Stimulated activated CD4-positive, alpha-beta T cell treated with anti-CD3 and anti-CD28 coated beads, Interleukin-15, amount 100 ng/mL, for 24 hours (primary cell): ENCODE measurements at regions not wholly inside any gene's neighbourhood (a gene's known extent, or its start where the extent isn't known, plus 50 kb on each side); places are given as distances from the start of the nearest gene placed in this dataset.

Source experiments
- DNase-seq: peaks from one replicate; pipeline ENCODE4 v3.0.0-alpha.2; 2020

DNA sequence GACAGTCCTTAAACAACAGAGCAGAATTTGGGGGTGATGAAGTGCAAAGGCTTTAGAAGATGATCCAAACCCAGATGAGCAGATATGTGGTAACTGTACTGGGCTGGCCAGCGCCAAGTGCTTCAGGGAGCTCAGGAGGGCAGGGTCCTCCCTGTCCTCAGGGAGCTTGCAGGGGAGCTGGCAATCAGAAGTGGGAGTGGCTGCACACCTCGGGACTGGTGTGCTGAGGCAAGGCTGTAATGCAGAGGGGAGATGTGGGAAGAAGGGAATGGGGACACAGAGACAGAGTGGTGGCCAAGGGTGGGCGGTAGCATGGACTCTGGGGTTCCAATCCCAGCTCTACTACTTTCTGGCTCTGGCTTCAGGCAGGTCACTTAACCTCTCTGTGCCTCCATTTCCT lies 235.6 kb upstream of the NCAM1 start:
- DNase-seq, result no peak

GRCh38 chr11:112727341-112727841 lies 233.8 kb upstream of the NCAM1 start:
- no peak for DNase-seq

GRCh38 chr11:112728288-112728687 lies 232.9 kb upstream of the NCAM1 start:
- no peak for DNase-seq

DNA sequence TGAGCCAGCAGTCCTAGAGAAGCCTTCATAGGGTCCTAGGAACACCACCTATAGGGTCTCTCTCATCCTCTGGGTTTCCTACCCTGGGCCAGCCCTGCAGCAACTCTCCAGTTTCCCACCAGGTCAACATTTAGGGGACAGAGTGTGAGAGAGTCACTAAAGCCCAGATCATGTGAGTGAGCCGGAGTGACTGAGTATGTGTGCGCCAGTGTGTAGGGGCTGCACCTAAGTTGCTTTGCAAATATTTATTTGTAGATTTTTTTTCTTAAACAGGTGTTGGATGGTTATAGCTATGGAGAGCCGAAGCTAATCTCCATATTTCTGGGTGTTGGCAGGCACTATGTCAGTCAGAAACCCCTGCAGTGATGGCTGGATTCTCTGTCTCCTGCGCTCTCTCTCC lies 232.5 kb upstream of the NCAM1 start:
- no peak for DNase-seq

DNA sequence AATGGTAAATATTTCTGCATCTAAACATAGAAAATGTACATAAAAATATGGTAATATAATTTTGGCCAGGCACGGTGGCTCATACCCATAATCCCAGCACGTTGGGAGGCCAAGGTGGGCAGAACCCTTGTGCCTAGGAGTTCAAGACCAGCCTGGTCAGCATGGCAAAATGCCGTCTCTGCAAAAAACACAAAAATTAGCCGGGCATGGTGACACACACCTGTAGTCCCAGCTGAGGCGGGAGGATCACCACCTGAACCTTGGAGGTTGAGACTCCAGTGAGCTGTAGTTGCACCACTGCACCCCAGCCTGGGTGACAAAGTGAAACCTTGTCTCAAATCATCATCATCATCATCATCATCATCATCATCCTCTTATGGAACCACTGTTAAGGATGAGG lies 230.6 kb upstream of the NCAM1 start:
- DNase-seq, result no peak

GRCh38 chr11:112731538-112731937 lies 229.7 kb upstream of the NCAM1 start:
- no peak for DNase-seq

GRCh38 chr11:112732031-112732430 lies 229.2 kb upstream of the NCAM1 start:
- DNase-seq, result no peak

DNA sequence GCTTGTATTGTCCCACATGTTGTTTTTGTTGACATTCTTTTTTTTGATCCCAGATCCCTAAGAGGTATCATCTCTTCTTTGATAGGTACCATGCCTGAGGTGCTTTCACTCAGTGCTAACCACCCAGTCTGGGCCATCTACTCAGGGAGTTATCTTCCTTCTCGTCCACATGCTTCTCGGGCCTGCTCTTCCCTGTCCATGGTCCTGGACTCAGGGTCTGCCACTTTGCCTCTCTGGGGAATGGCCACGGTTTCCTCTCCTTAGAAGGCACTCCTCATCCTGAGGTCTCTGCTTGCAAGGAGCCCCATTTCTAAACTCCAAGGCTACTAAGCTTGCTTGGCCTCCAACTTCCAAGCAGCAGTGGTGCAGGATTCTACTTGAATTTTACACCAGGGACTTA lies 227.0 kb upstream of the NCAM1 start:
- no peak for DNase-seq

GRCh38 chr11:112735470-112735869 lies 225.8 kb upstream of the NCAM1 start:
- DNase-seq, result no peak

GRCh38 chr11:112744041-112744440 lies 217.2 kb upstream of the NCAM1 start:
- DNase-seq, result no peak

GRCh38 chr11:112745973-112746372 lies 215.2 kb upstream of the NCAM1 start:
- DNase-seq, result no peak

GRCh38 chr11:112748252-112748651 lies 213.0 kb upstream of the NCAM1 start:
- DNase-seq, result no peak

GRCh38 chr11:112748713-112749543 lies 212.3 kb upstream of the NCAM1 start:
- DNase-seq, result no peak

DNA sequence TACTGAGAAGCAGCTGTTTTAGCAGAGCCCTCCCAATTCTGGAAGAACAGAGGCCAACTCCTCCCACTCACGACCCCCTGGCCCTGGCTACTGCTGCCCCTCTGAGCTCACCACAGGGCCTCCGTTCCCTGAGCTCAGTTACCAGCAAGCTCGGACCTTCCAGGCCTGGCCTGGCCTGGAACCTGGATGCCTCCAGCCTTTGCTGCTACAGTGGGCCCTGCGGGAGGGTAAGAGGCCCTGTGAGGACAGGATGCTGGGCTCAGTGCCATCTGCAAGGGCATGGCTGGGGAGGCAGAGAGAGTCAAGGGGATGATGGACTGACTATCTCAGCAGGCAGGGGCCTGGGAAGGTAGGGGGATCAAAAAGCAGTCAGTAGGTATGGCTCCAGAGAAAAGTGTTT lies 209.9 kb upstream of the NCAM1 start:
- DNase-seq, result no peak

DNA sequence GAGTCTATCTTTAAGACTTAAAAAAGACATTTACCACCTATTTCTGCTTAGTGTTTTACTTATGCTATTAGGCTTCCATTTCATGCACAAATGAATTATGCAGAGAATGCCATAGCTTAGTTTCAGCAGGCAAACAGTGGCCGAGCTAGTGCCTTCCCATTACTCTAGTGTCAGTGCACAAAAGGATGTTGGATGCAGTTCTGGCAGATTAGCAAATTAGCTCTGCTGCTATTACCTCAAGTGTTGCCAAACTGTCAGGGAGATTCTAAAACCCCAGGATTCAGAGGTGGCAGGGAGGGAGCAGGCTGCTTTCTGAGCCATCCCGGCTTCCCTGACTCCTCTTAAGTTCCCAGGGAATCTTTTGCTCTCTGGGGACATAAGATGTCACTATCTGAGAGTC lies 209.4 kb upstream of the NCAM1 start:
- DNase-seq, result no peak

DNA sequence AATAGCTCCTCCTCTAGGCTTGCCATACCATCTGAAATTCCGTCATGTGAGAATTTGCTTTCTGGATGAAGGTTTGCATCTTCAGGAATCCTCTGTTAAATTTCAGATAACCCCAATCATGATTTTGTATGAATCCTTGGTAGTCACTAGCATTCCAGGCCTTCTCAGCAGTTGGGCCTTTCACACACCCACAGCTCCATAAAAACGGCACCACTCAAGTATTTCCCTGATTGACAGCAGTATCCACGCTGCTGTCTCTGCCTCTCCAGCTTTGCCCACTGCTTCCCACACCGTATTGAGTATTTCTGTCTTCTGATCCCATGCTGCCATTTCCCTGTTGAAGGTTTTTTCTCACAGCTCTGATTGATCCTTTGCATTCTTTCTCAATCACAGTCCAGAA lies 208.7 kb upstream of the NCAM1 start:
- no peak for DNase-seq

- no peak for DNase-seq
Observed at GRCh38 chr11:112753706-112754105, 207.5 kb upstream of the NCAM1 start.

- DNase-seq, result no peak
Observed at GRCh38 chr11:112759418-112759817, 201.8 kb upstream of the NCAM1 start.

DNA sequence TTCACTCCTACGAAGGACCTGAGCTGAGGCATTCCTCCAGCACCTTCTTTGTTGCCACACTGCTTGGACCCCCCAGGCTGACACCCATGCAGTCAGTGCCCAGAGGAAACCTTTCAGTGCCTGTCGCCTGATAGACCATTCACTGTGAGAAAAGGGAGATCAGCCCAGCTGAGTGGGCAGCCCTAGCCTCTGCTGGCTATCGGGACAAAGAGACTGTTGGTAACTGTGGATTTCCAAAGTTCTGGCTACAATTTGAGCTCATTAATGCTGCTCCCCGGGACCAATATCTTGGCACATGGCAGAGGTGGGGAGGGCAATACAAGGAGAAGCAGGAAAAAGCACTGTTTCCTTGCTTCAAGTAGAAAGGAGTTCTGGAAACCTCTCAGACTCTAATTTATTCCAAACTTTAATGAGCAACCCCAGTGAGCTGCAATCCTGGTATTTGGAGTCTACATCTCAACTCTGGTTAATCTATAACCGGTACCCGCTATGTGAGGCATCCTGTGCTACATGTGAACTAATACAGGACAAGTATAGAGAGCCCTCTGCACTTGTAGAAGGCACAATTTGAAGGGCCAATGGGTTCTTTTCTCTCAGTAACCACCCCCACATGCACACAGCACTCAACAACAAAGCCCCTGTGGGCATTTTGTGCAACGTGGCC lies 200.7 kb upstream of the NCAM1 start:
- DNase-seq, result no peak

DNA sequence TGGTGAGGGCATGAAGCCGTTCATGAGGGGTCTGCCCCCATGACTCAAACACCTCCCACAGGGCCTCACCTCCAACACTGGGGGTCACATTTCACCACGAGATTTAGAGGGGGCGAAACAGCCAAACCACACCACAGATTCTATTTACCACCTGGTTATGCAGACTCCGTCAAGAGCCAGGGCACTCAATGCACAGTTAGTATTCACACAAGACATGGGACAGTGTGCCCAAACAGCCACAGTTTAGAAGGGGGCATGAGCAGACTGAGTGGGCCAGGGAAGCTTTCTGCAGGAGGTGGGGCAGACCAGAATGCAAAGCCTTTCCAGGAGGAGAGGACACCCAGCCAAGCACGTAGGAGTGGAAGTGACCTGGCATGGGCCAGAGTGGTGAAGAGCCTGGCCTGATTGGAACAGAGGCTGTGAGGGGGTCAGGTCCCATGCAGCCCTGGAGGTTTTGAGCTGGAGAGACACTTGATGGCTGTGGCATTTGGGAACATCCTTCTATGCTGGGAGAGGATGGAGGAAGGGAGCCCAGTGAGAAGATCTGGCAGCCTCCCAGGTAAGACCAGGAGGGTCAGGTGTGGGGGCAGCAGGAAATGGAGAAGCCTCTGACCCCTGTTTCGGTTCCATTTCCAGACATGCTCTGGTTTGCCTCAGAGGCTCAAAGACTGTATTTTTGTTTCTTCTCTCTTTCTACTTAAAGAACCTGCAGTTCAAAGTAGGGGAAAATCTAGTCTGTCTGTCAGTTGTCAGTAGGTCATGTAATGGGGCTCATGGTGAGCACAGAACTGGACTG lies 199.1 kb upstream of the NCAM1 start:
- no peak for DNase-seq

DNA sequence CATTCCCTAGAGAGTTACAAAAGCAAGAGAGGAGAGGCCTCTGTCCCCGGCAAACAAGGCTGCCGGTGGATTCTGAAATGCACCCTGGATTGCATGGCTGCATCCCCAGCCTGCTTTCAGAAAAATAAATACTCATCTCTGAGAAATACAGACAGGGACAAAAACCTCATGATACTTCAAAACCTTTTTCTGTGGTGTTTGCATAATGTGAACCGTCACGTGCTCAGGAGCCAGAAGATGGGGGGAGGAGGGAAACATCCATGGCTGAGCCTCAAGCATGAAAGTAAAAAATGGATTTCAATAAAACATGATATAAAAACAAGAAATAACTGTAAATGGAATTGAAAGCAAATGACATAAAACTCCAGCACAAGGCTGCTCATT lies 198.5 kb upstream of the NCAM1 start:
- no peak for DNase-seq

DNA sequence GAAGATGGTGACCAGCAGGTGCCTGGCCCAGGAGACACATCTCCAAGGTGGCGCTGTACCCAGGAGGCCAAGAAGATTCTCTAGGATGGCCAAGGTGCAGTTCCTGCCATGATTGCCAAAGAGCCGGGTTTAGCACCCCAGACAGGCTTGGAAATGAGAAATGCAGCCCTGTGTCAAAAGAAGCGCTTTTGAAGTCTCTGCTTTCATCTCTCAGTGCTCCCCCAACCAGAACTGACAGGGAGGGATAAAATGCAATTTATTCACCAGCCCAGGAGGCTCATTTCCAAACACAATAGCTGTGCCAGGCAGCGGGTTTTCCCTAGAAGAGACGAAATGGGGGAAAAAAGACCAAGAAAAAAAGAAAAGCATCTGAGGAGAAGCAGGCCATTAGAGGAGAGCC lies 195.9 kb upstream of the NCAM1 start:
- DNase-seq, result no peak

DNA sequence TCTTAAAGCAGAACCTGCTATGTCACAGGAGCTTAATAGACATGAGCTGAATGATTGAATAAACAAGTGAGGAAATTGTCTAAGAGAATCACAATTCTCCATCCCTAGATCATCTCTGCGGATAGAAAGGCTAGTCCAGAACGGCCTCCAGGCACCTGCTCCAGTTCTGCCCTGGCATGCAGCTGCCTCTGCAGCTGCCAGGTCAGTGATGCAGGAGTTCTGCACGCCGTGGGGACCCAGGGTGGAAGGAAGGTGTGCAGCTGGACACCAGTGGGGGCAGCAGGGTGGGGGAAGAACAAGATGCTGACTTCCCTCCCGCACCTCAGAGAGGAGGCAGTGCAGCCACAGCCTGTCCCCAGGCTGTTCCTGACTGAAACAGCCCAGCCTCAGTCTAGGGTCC lies 192.1 kb upstream of the NCAM1 start:
- DNase-seq, result no peak

- no peak for DNase-seq
Observed at GRCh38 chr11:112769584-112769983, 191.6 kb upstream of the NCAM1 start.
